Nephron progenitor cell (in vitro differentiated cells): ENCODE measurements at regions not wholly inside any gene's neighbourhood (a gene's known extent, or its start where the extent isn't known, plus 50 kb on each side); places are given as distances from the start of the nearest gene placed in this dataset.
A peak's percentile ranks its signal among the peaks of the same experiment; 100 is the strongest.

Experiments
- DNase-seq: peaks from one replicate; pipeline ENCODE4 v3.0.0; 2021
- H3K27ac Mint-ChIP-seq: 2 replicates; pipeline ENCODE4 v1.8.0; 2021; ENCODE audit warnings: mild to moderate bottlenecking, moderate library complexity, mixed read lengths
- H3K27me3 Mint-ChIP-seq: 2 replicates; pipeline ENCODE4 v1.8.0; 2021; ENCODE audit warnings: mild to moderate bottlenecking, low read depth, mixed read lengths; ENCODE audit not compliant: poor library complexity
- H3K36me3 Mint-ChIP-seq: 2 replicates; pipeline ENCODE4 v1.8.0; 2021; ENCODE audit warnings: low read depth, mixed read lengths
- H3K4me1 Mint-ChIP-seq: 2 replicates; pipeline ENCODE4 v1.8.0; 2021; ENCODE audit warnings: mixed read lengths
- H3K4me3 Mint-ChIP-seq: 2 replicates; pipeline ENCODE4 v1.8.0; 2021; ENCODE audit warnings: mild to moderate bottlenecking, moderate library complexity, mixed read lengths
- H3K9me3 Mint-ChIP-seq: 2 replicates; pipeline ENCODE4 v1.8.0; 2021; ENCODE audit warnings: mild to moderate bottlenecking, moderate library complexity, mixed read lengths
- CTCF ChIP-seq: fragments of 200-600 bp; sonication (generic); IDR thresholded peaks from 2 replicates; pipeline ENCODE4 v1.5.0; 2021; ENCODE audit warnings: antibody characterized with exemption

GRCh38 chr2:102939207-102939606 lies 177.4 kb downstream of the TMEM182 start:
- no peak overlapping the region for H3K4me3 Mint-ChIP-seq
- peaks cover 26% of the 10 kb centered on the region for H3K4me1 Mint-ChIP-seq
- H3K27me3 Mint-ChIP-seq = no peaks in the 10 kb centered on the region
- peaks cover 24% of the 10 kb centered on the region for H3K9me3 Mint-ChIP-seq
- peaks cover 7% of the 10 kb centered on the region for H3K36me3 Mint-ChIP-seq
- no peak for TF ChIP-seq CTCF
- H3K27ac Mint-ChIP-seq = no peak overlapping the region
- DNase-seq = no peak

GRCh38 chr2:102940684-102941083 lies 178.9 kb downstream of the TMEM182 start:
- Mint-ChIP-seq H3K4me1 (peaks cover 35% of the 10 kb centered on the region), H3K27me3 (no peaks in the 10 kb centered on the region), H3K9me3 (peaks cover 24% of the 10 kb centered on the region), H3K36me3 (peaks cover 7% of the 10 kb centered on the region), H3K27ac (no peak overlapping the region), H3K4me3 (no peak overlapping the region)
- no peak for TF ChIP-seq CTCF
- DNase-seq = no peak

- no peak for DNase-seq
- Mint-ChIP-seq H3K36me3 (peaks cover 7% of the 10 kb centered on the region), H3K9me3 (peaks cover 24% of the 10 kb centered on the region), H3K27me3 (no peaks in the 10 kb centered on the region), H3K27ac (no peak overlapping the region), H3K4me1 (peaks cover 35% of the 10 kb centered on the region), H3K4me3 (no peak overlapping the region)
- no peak for TF ChIP-seq CTCF
Observed at GRCh38 chr2:102942107-102942506, 180.3 kb downstream of the TMEM182 start.

- DNase-seq = no peak
- no peak for TF ChIP-seq CTCF
- Mint-ChIP-seq H3K27me3 (no peaks in the 10 kb centered on the region), H3K4me1 (peaks cover 35% of the 10 kb centered on the region), H3K4me3 (peak overlapping the region; percentile 11), H3K9me3 (peaks cover 16% of the 10 kb centered on the region), H3K36me3 (peaks cover 7% of the 10 kb centered on the region), H3K27ac (peak overlapping the region; percentile 57)
Observed at GRCh38 chr2:102943251-102943650, 181.4 kb downstream of the TMEM182 start.

GRCh38 chr2:102950371-102950946 lies 188.6 kb downstream of the TMEM182 start:
- Mint-ChIP-seq H3K4me1 (peaks cover 6% of the 10 kb centered on the region), H3K27ac (peak overlapping the region; percentile 79), H3K27me3 (no peaks in the 10 kb centered on the region), H3K36me3 (no peaks in the 10 kb centered on the region), H3K4me3 (no peak overlapping the region), H3K9me3 (no peaks in the 10 kb centered on the region)
- no peak for DNase-seq
- TF ChIP-seq CTCF = no peak

- Mint-ChIP-seq H3K36me3 (no peaks in the 10 kb centered on the region), H3K4me1 (peaks cover 6% of the 10 kb centered on the region), H3K27me3 (no peaks in the 10 kb centered on the region), H3K9me3 (no peaks in the 10 kb centered on the region), H3K4me3 (no peak overlapping the region), H3K27ac (no peak overlapping the region)
- no peak for TF ChIP-seq CTCF
- DNase-seq = no peak
Observed at GRCh38 chr2:102951249-102951648, 189.4 kb downstream of the TMEM182 start.
